Breast epithelium (tissue), 3 donors: ENCODE measurements at regions not wholly inside any gene's neighbourhood (a gene's known extent, or its start where the extent isn't known, plus 50 kb on each side); places are given as distances from the start of the nearest gene placed in this dataset.

Source experiments
- CTCF ChIP-seq, 3 donors: fragments of 450-650 bp; IDR thresholded peaks; one replicate each; pipeline ENCODE4 v1.5.1; 2016 to 2017; ENCODE audit warnings: antibody characterized with exemption in 3 of 3, mild to moderate bottlenecking in 3 of 3, moderate library complexity in 3 of 3
- POLR2A ChIP-seq: fragments of 450-650 bp; IDR thresholded peaks from one replicate; pipeline ENCODE4 v1.6.1; 2016; ENCODE audit warnings: antibody characterized with exemption, mild to moderate bottlenecking, moderate library complexity
- POLR2AphosphoS5 ChIP-seq, 3 donors: sonication (generic); formaldehyde crosslinking; IDR thresholded peaks; one replicate each; pipeline ENCODE4 v1.6.1; 2017; ENCODE audit warnings: antibody characterized with exemption in 3 of 3

GRCh38 chr2:121831841-121832240 lies 76.4 kb downstream of the TSN start:
- no peak for TF ChIP-seq POLR2A
- no peak for TF ChIP-seq CTCF (IDR thresholded peaks at IDR 0.05)
- no peak for TF ChIP-seq POLR2AphosphoS5 (IDR thresholded peaks at IDR 0.05)
